MG63 (cell line): ENCODE measurements at regions not wholly inside any gene's neighbourhood (a gene's known extent, or its start where the extent isn't known, plus 50 kb on each side); places are given as distances from the start of the nearest gene placed in this dataset.
"Not testable (repeated sequence)": the region's sequence is repeated elsewhere in the genome, so short reads cannot be mapped to it uniquely, and the experiment has no call there.

Experiments
- DNase-seq: peaks from one replicate; pipeline ENCODE4 v3.0.0-alpha.2; 2020
- H3K27me3 ChIP-seq: fragments of 250-450 bp; sonication (Bioruptor Pico); 2 replicates; pipeline ENCODE4 v1.5.1; 2020; ENCODE audit warnings: mild to moderate bottlenecking, moderate library complexity
- H3K36me3 ChIP-seq: fragments of 250-450 bp; sonication (Bioruptor Pico); 2 replicates; pipeline ENCODE4 v1.5.1; 2020; ENCODE audit warnings: mild to moderate bottlenecking, moderate library complexity
- H3K4me3 ChIP-seq: fragments of 250-450 bp; sonication (Bioruptor Pico); 2 replicates; pipeline ENCODE4 v1.5.1; 2020; ENCODE audit warnings: mild to moderate bottlenecking, moderate library complexity
- H3K9me3 ChIP-seq: fragments of 250-450 bp; sonication (Bioruptor Pico); 2 replicates; pipeline ENCODE4 v1.5.1; 2020; ENCODE audit warnings: mild to moderate bottlenecking, moderate library complexity

DNA sequence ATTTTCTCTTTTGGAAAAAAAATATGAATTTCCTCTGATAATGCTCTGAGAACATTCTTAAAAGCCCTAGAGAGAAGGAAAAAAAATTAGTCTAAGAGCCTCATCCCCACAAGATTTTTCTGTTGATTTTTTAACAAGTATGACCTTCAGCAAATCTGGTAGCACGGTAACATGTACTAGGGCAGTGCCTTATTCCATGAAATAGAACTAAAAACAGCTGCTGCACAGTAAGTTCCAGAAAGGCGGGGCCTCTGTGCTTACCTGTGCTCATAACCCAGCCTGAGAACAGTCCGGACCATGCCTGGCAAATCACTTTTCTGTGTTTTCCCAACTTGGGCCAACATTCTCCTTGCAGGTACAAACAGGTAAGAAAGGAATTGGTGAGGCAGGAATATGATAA is 519.1 kb upstream of the AKR1E2 start:
- Histone ChIP-seq H3K9me3 (no peaks in the 10 kb centered on the region), H3K4me3 (no peak overlapping the region), H3K27me3 (no peaks in the 10 kb centered on the region), H3K36me3 (no peaks in the 10 kb centered on the region)
- DNase-seq = no peak

DNA sequence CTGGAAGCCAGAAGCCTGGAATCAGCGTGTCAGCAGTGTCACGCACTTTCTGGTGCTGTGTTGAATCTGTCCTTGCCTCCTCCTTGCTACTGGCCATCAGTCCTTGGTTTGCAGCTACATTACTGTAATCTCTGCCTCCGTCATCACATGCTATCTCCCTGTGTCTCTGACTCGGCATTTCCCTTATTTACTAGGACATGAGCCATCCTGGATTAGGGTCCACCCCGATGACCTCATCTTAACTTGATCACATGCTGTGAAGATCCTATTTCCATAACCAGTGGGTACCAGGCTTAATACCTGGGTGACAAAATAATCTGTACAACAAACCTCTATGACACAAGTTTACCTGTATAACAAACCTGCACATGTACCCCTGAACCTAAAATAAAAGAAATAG is 518.0 kb upstream of the KLF6 start:
- DNase-seq = peak; percentile 7
- no peak overlapping the region for H3K4me3 ChIP-seq
- no peaks in the 10 kb centered on the region for H3K9me3 ChIP-seq
- no peaks in the 10 kb centered on the region for H3K27me3 ChIP-seq
- no peaks in the 10 kb centered on the region for H3K36me3 ChIP-seq

- H3K4me3 ChIP-seq = no peak overlapping the region
- H3K9me3 ChIP-seq = no peaks in the 10 kb centered on the region
- H3K27me3 ChIP-seq = no peaks in the 10 kb centered on the region
- no peaks in the 10 kb centered on the region for H3K36me3 ChIP-seq
- no peak for DNase-seq
Measured at GRCh38 chr10:4301291-4302045, 516.5 kb upstream of the KLF6 start.

GRCh38 chr10:4296161-4296560 is 511.2 kb upstream of the KLF6 start:
- no peak overlapping the region for H3K4me3 ChIP-seq
- no peak for DNase-seq
- H3K27me3 ChIP-seq = no peaks in the 10 kb centered on the region
- no peaks in the 10 kb centered on the region for H3K36me3 ChIP-seq
- H3K9me3 ChIP-seq = no peaks in the 10 kb centered on the region

- Histone ChIP-seq H3K27me3 (no peaks in the 10 kb centered on the region), H3K36me3 (no peaks in the 10 kb centered on the region), H3K9me3 (no peaks in the 10 kb centered on the region), H3K4me3 (no peak overlapping the region)
- no peak for DNase-seq
Measured at GRCh38 chr10:4294996-4295792, 510.2 kb upstream of the KLF6 start.

GRCh38 chr10:4294271-4294670 is 509.3 kb upstream of the KLF6 start:
- H3K36me3 ChIP-seq = no peaks in the 10 kb centered on the region
- H3K9me3 ChIP-seq = no peaks in the 10 kb centered on the region
- H3K27me3 ChIP-seq = no peaks in the 10 kb centered on the region
- no peak overlapping the region for H3K4me3 ChIP-seq
- DNase-seq = no peak

- no peak for DNase-seq
- Histone ChIP-seq H3K9me3 (no peaks in the 10 kb centered on the region), H3K27me3 (no peaks in the 10 kb centered on the region), H3K36me3 (no peaks in the 10 kb centered on the region), H3K4me3 (no peak overlapping the region)
Measured at GRCh38 chr10:4291990-4292389, 507.0 kb upstream of the KLF6 start.

- no peaks in the 10 kb centered on the region for H3K36me3 ChIP-seq
- H3K4me3 ChIP-seq = no peak overlapping the region
- no peak for DNase-seq
- H3K9me3 ChIP-seq = no peaks in the 10 kb centered on the region
- no peaks in the 10 kb centered on the region for H3K27me3 ChIP-seq
Measured at GRCh38 chr10:4285121-4285520, 500.1 kb upstream of the KLF6 start.

GRCh38 chr10:4283846-4284610 is 499.0 kb upstream of the KLF6 start:
- DNase-seq = no peak
- Histone ChIP-seq H3K9me3 (no peaks in the 10 kb centered on the region), H3K4me3 (no peak overlapping the region), H3K27me3 (no peaks in the 10 kb centered on the region), H3K36me3 (no peaks in the 10 kb centered on the region)

DNA sequence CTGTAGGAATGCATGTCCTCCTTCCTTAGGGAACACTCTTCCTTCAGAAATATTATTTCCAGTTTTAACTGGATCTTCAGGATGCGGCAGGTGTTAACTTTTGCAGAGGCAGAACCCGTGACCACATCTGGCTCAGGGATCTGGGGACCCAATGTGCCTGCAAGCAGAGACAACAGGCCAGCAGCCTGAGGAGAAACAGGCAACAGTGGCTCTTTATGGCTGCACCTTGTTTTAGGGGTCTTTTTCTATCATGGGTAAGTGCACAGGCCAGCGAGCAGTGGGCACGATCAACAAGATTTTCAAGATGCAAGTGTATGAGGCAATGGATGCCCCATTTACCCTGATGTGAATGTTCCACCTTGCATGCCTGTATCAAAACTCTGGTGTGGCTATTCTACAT is 497.5 kb upstream of the KLF6 start:
- no peak overlapping the region for H3K4me3 ChIP-seq
- no peak for DNase-seq
- no peaks in the 10 kb centered on the region for H3K27me3 ChIP-seq
- H3K9me3 ChIP-seq = no peaks in the 10 kb centered on the region
- H3K36me3 ChIP-seq = no peaks in the 10 kb centered on the region

GRCh38 chr10:4281190-4281825 is 496.3 kb upstream of the KLF6 start:
- DNase-seq = peak; percentile 8

GRCh38 chr10:4280461-4281189 is 495.6 kb upstream of the KLF6 start:
- Histone ChIP-seq H3K4me3 (no peak overlapping the region), H3K9me3 (no peaks in the 10 kb centered on the region), H3K27me3 (no peaks in the 10 kb centered on the region), H3K36me3 (no peaks in the 10 kb centered on the region)
- DNase-seq = peak; percentile 18

More at GRCh38 chr10:4281190-4281825, 496.3 kb upstream of the KLF6 start:
- H3K9me3 ChIP-seq = no peaks in the 10 kb centered on the region
- H3K4me3 ChIP-seq = no peak overlapping the region
- no peaks in the 10 kb centered on the region for H3K27me3 ChIP-seq
- no peaks in the 10 kb centered on the region for H3K36me3 ChIP-seq

- Histone ChIP-seq H3K27me3 (no peaks in the 10 kb centered on the region), H3K9me3 (no peaks in the 10 kb centered on the region), H3K4me3 (no peak overlapping the region), H3K36me3 (no peaks in the 10 kb centered on the region)
- no peak for DNase-seq
Measured at GRCh38 chr10:4279655-4280054, 494.6 kb upstream of the KLF6 start.

DNA sequence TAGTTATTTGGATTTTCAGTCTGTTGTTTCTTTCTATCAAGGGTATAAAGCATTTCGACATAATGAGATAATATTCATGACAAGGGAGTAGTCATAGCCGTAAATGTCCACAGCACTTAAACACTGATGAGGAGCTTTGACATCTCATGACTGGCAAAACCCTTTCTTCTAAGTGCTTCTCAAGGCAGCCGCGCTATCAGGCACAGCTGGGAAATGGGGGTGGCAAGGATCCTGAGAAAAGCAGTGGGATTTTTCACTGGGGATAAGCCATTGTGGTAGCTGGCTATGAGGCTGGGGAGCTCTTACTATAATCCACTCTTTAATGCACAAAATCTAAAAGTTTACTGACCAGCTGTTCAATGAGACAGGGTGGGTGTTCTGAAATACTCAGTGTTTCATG is 493.2 kb upstream of the KLF6 start:
- no peaks in the 10 kb centered on the region for H3K27me3 ChIP-seq
- H3K4me3 ChIP-seq = no peak overlapping the region
- no peak for DNase-seq
- no peaks in the 10 kb centered on the region for H3K9me3 ChIP-seq
- H3K36me3 ChIP-seq = no peaks in the 10 kb centered on the region

- Histone ChIP-seq H3K9me3 (no peaks in the 10 kb centered on the region), H3K4me3 (no peak overlapping the region), H3K36me3 (no peaks in the 10 kb centered on the region), H3K27me3 (no peaks in the 10 kb centered on the region)
- DNase-seq = no peak
Measured at GRCh38 chr10:4276151-4276550, 491.1 kb upstream of the KLF6 start.

DNA sequence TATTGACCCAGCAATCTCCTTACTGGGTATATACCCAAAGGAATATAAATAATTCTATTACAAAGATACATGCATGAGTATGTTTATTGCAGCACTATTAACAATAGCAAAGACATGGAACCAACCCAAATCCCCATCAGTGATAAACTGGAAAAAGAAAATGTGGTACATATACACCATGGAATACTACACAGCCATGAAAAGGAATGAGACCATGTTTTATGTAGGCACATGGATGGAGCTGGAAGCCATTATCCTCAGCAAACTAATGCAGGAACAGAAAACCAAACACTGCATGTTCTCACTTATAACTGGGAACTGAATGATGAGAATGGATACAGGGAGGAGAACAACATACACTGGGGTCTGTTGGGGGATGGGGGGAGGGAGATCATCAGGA is 489.7 kb upstream of the KLF6 start:
- H3K27me3 ChIP-seq, H3K9me3 ChIP-seq, DNase-seq, H3K4me3 ChIP-seq, H3K36me3 ChIP-seq: not testable (repeated sequence)
